AG04449 (cell line): ENCODE measurements at regions not wholly inside any gene's neighbourhood (a gene's known extent, or its start where the extent isn't known, plus 50 kb on each side); places are given as distances from the start of the nearest gene placed in this dataset.
A peak's percentile ranks its signal among the peaks of the same experiment; 100 is the strongest.

Experiments used
- CTCF ChIA-PET: fragments of 350-600 bp; formaldehyde crosslinking; extraction: SDS; loops from one replicate; lab custom pipeline; 2021; ENCODE audit warnings: antibody characterized with exemption; lab: Yijun Ruan, JAX
- POLR2A ChIA-PET: fragments of 400-600, 350-600 bp; formaldehyde crosslinking; extraction: SDS; loops from one replicate; lab custom pipeline; 2020; ENCODE audit warnings: antibody characterized with exemption, inconsistent platforms; lab: Yijun Ruan, JAX
- DNase-seq: peaks from one replicate; pipeline ENCODE4 v3.0.0-alpha.2; 2010; ENCODE audit warnings: low read depth, low spot score
- H3K4me3 ChIP-seq: 2 replicates; pipeline ENCODE4 v1.5.1; 2011; ENCODE audit warnings: low read depth, mild to moderate bottlenecking, control low read depth, low read length
- TF ChIP-seq, protein P1 (sequence below): IDR thresholded peaks from one replicate; pipeline ENCODE4 v1.5.1; 2011; ENCODE audit warnings: mild to moderate bottlenecking, moderate library complexity, low read length, control low read depth, inconsistent platforms; ENCODE audit not compliant: insufficient read depth; ENCODE audit errors: missing control alignments

DNA sequence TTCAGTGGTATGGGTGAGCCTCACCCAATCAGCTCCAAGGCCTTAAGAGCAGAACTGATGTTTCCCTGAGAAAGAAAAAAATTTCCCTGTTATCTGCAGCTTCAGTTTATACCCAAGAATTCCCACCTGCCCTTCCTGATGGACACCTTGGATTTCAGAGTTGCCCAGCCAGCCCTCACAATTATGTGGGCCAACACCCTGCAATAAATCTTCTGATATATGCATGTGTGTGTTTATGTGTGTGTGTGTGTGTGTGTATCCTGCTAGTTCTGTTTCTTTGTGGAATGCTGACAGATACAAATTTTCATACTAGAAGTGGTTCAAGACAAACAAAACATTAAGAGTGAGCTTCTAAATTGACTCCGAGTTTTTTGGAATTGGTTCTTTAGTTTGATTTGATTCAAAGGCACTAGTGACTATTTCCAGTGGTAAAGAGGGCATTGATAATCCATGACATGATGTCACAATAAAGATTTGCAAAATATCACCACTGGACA lies 246.6 kb upstream of the BTBD3 start:
- ChIA-PET CTCF (no interaction called here), POLR2A (no interaction called here)
- TF ChIP-seq, protein P1, sequence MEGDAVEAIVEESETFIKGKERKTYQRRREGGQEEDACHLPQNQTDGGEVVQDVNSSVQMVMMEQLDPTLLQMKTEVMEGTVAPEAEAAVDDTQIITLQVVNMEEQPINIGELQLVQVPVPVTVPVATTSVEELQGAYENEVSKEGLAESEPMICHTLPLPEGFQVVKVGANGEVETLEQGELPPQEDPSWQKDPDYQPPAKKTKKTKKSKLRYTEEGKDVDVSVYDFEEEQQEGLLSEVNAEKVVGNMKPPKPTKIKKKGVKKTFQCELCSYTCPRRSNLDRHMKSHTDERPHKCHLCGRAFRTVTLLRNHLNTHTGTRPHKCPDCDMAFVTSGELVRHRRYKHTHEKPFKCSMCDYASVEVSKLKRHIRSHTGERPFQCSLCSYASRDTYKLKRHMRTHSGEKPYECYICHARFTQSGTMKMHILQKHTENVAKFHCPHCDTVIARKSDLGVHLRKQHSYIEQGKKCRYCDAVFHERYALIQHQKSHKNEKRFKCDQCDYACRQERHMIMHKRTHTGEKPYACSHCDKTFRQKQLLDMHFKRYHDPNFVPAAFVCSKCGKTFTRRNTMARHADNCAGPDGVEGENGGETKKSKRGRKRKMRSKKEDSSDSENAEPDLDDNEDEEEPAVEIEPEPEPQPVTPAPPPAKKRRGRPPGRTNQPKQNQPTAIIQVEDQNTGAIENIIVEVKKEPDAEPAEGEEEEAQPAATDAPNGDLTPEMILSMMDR: no peak
- DNase-seq: no peak
- H3K4me3 ChIP-seq: no peak overlapping the region

DNA sequence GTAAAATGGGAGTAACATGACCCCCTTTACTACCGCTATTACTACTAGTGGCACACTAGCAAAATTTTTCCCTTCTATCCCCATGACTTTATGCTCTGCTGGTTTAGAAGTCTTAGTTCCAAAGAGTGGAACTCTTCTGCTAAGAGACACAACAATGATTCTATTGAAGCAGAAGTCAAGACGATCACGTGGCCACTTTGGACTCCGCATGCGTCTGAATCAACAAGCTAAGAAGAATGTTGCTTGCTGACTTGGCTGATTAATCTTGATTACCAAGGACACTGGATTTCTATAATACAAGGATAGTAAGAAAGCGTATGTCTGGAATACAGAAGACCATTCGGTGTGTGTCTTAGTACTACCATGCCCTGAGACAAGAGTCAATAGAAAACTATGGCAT lies 244.7 kb upstream of the BTBD3 start:
- no peak for DNase-seq
- no peak overlapping the region for H3K4me3 ChIP-seq
- POLR2A ChIA-PET: no interaction called here
- CTCF ChIA-PET: no interaction called here
- TF ChIP-seq, protein P1: no peak

DNA sequence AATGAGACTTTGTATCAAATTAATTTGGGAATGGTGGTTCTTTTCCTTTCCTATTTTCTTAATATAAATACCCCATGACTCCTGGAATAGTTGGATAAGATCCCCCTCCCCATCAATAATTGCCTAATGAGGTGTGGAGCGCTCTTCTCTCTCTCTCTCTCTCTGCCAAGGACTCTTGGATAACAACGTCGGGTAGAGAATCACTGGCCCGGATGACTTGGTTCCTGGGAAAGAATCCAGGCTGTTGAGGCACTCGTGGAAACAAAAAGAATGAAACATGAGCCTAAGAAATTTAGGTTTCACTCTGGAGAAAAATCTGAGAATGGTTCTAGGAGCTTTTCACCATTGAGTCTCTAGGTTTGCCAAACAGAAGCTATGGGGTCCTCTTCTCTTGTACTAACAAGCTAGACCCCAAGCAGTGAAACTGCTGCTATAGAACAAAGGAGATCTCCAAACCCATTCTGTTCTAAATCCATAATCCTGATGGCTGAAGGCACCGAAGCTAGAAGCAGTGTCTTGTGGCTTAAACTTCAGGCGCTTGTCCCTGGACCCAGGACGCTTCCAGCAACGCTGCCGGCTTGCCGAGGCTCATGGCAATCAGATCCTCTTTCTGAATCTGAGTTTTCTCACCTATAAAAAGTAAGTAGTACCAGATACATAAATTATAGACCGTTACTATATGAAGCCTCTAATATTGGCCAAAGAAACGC lies 241.6 kb upstream of the BTBD3 start:
- no peak for DNase-seq
- CTCF ChIA-PET: interaction anchor here (0.9 to 1.6 kb wide), 6 partner anchors 10 to 534 kb away, joined by 3 to 7 read pairs (median 4); no protein-coding TSS in a partner anchor
- POLR2A ChIA-PET: no interaction called here

DNA sequence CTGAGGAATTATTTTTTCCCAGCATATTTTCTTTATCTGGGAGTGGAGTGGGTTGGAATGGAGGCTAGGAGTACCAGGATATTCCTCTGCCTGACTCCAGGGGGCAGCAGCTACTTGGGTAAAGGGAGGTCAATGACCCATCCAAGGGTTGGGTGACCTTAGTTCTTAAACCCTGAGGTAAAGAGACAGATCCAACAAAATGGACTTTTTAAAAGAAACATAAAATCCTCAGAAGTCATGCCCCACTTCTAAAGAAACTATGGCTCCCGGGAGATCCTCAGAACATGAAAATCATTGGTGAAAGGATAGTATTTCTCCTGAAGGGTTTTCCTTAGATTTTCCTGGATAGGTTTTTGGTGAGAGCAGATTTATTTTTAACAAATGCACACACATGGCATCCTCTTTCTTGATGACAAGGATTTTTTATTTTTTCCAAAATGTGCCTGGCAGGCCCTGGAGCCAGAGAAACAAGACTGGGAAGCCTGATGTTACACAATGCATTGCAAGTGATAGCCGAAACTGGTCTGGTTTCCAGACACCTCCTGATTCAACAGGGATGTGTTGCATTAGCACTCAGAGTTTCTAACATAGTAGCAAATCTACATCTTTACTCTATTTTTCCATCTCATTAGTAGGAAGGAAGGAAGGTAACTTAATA lies 240.9 kb upstream of the BTBD3 start:
- ChIA-PET POLR2A (no interaction called here), CTCF (interaction anchor here (0.6 to 1.8 kb wide), 10 partner anchors 9 to 533 kb away, joined by 3 to 7 read pairs (median 4); no protein-coding TSS in a partner anchor)
- TF ChIP-seq, protein P1: peak; percentile 76
- no peak for DNase-seq
- no peak overlapping the region for H3K4me3 ChIP-seq

More for the DNA sequence above, 241.6 kb upstream of the BTBD3 start:
- TF ChIP-seq, protein P1: no peak
- H3K4me3 ChIP-seq: no peak overlapping the region

DNA sequence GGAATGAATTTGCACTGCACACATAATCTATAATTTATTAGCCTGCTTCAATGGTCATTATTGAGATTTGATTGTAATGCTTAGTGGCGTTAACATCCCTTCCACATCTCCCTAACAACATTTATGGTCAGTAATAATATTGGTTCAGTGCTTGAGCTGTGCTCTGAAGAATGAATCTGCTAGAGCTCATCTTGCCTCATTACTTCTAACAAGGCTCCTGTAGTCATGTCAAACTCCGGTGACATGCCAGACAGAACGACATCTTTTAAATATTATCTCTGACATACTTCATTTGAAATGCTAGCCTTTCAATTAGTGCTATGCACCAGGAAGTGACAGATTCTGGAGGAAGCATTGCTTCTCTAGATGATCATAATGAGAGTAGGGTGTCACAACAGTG lies 240.3 kb upstream of the BTBD3 start:
- POLR2A ChIA-PET: no interaction called here

More for the DNA sequence above, 240.3 kb upstream of the BTBD3 start:
- H3K4me3 ChIP-seq: no peak overlapping the region
- TF ChIP-seq, protein P1: no peak
- DNase-seq: no peak
- CTCF ChIA-PET: interaction anchor here (0.6 to 1.8 kb wide), 6 partner anchors 8 to 527 kb away, joined by 3 to 7 read pairs (median 4); no protein-coding TSS in a partner anchor
